H1 (cell line): ENCODE measurements at regions not wholly inside any gene's neighbourhood (a gene's known extent, or its start where the extent isn't known, plus 50 kb on each side); places are given as distances from the start of the nearest gene placed in this dataset.

Experiments used
- CTCF ChIA-PET: fragments of 300-600 bp; sonication (Branson Sonifier 250); formaldehyde crosslinking; loops from one replicate; lab custom pipeline; 2021; ENCODE audit not compliant: partially characterized antibody; lab: Charles Lee
- POLR2A ChIA-PET: fragments of 300-600 bp; sonication (Branson Sonifier 250); formaldehyde crosslinking; loops from one replicate; lab custom pipeline; 2021; ENCODE audit warnings: inconsistent platforms; ENCODE audit not compliant: partially characterized antibody; lab: Charles Lee
- DNase-seq, 2 experiments: peaks; one replicate each; pipeline versions ENCODE4 v3.0.0 to v3.0.0-alpha.2; 2010 to 2022; ENCODE audit warnings: low spot score in 2 of 2, low read depth in 1 of 2, mixed read lengths in 1 of 2
- FAIRE-seq: peaks from 2 replicates; lab custom pipeline; 2011; peaks lifted over from hg19 to GRCh38; lab: Jason Lieb, UNC
- H2AFZ ChIP-seq: 2 replicates; pipeline ENCODE4 v1.8.1; 2012; ENCODE audit warnings: low read length, inconsistent platforms
- H2AK5ac ChIP-seq: 2 replicates; pipeline ENCODE4 v1.6.1; 2013; ENCODE audit warnings: low read depth, low read length
- H2BK120ac ChIP-seq: replicated peaks from 2 replicates; pipeline ENCODE3; 2013; ENCODE audit warnings: low read depth, low read length, inconsistent platforms
- H2BK12ac ChIP-seq: 2 replicates; pipeline ENCODE4 v1.6.1; 2013; ENCODE audit warnings: low read depth, low read length
- H2BK15ac ChIP-seq: 2 replicates; pipeline ENCODE4 v1.6.1; 2013; ENCODE audit warnings: low read length
- H2BK20ac ChIP-seq: 2 replicates; pipeline ENCODE4 v1.6.1; 2013; ENCODE audit warnings: low read length
- H2BK5ac ChIP-seq: 2 replicates; pipeline ENCODE4 v1.6.1; 2013; ENCODE audit warnings: low read depth, low read length
- H3K14ac ChIP-seq: 2 replicates; pipeline ENCODE4 v1.6.1; 2013; ENCODE audit warnings: inconsistent platforms; ENCODE audit not compliant: insufficient read length
- H3K18ac ChIP-seq: 2 replicates; pipeline ENCODE4 v1.6.1; 2013; ENCODE audit warnings: low read length; ENCODE audit errors: extremely low read depth
- H3K23ac ChIP-seq: 2 replicates; pipeline ENCODE4 v1.6.1; 2013; ENCODE audit warnings: inconsistent platforms; ENCODE audit not compliant: insufficient read length
- H3K23me2 ChIP-seq: 2 replicates; pipeline ENCODE4 v1.6.1; 2013; ENCODE audit warnings: low read depth, low read length
- H3K27ac ChIP-seq: 2 replicates; pipeline ENCODE4 v1.6.1; 2011; ENCODE audit warnings: low read depth, low read length, inconsistent platforms
- H3K27me3 ChIP-seq, 4 experiments: replicated peaks in 1 of 4; 1 replicate in 1 of 4; 2 replicates in 3 of 4; pipeline versions ENCODE4 v1.6.1 to v1.8.1; 2011 to 2013; ENCODE audit warnings: low read length in 3 of 4, mild to moderate bottlenecking in 3 of 4, inconsistent platforms in 2 of 4, mixed read lengths in 2 of 4, moderate library complexity in 1 of 4; ENCODE audit not compliant: control insufficient read depth in 3 of 4, insufficient read depth in 3 of 4; ENCODE audit errors: extremely low read depth in 1 of 4
- H3K36me3 ChIP-seq, 4 experiments: 2 replicates each; pipeline versions ENCODE4 v1.6.1 to v1.8.1; 2011 to 2013; ENCODE audit warnings: mild to moderate bottlenecking in 4 of 4, low read length in 3 of 4, moderate library complexity in 2 of 4, control low read depth in 1 of 4, inconsistent platforms in 1 of 4; ENCODE audit not compliant: insufficient read depth in 4 of 4, control insufficient read depth in 2 of 4
- H3K4ac ChIP-seq: replicated peaks from 2 replicates; pipeline ENCODE3; 2013; ENCODE audit warnings: low read length, low read depth, mixed read lengths, inconsistent platforms; ENCODE audit not compliant: insufficient read length
- H3K4me1 ChIP-seq, 4 experiments: replicated peaks in 1 of 4; 1 replicate in 1 of 4; 2 replicates in 3 of 4; pipeline versions ENCODE4 v1.6.1 to v1.8.1; 2011 to 2013; ENCODE audit warnings: low read length in 3 of 4, inconsistent platforms in 2 of 4, mixed read lengths in 1 of 4; ENCODE audit not compliant: insufficient read depth in 4 of 4, control insufficient read depth in 3 of 4
- H3K4me2 ChIP-seq, 2 experiments: 2 replicates each; pipeline versions ENCODE4 v1.6.1 to v1.8.1; 2011 to 2013; ENCODE audit warnings: low read depth in 2 of 2, low read length in 2 of 2, control low read depth in 1 of 2, inconsistent platforms in 1 of 2, mild to moderate bottlenecking in 1 of 2; ENCODE audit not compliant: insufficient read depth in 1 of 2
- H3K4me3 ChIP-seq, 4 experiments: fragments of 200-600, 300-600 bp in 1 of 4; sonication (generic), shearing (Covaris generic), sonication (Bioruptor Twin) in 1 of 4; 2 replicates each; pipeline versions ENCODE4 v1.5.1 to v1.8.1; 2011 to 2016; ENCODE audit warnings: low read length in 4 of 4, low read depth in 3 of 4, control low read depth in 2 of 4, inconsistent platforms in 2 of 4, mild to moderate bottlenecking in 2 of 4, mixed read lengths in 1 of 4, moderate library complexity in 1 of 4; ENCODE audit not compliant: insufficient read depth in 2 of 4; ENCODE audit errors: extremely low read depth in 1 of 4
- H3K56ac ChIP-seq: replicated peaks from 2 replicates; pipeline ENCODE3; 2013; ENCODE audit warnings: low read depth, mild to moderate bottlenecking, mixed read lengths, low read length, inconsistent platforms; ENCODE audit not compliant: insufficient read length
- H3K79me1 ChIP-seq: 2 replicates; pipeline ENCODE4 v1.6.1; 2013; ENCODE audit warnings: low read depth, low read length, control low read depth
- H3K79me2 ChIP-seq, 2 experiments: 2 replicates each; pipeline versions ENCODE4 v1.6.1 to v1.8.1; 2012 to 2013; ENCODE audit warnings: low read length in 2 of 2, mild to moderate bottlenecking in 2 of 2, inconsistent platforms in 1 of 2; ENCODE audit not compliant: insufficient read depth in 2 of 2, control insufficient read depth in 1 of 2
- H3K9ac ChIP-seq, 4 experiments: replicated peaks in 1 of 4; 1 replicate in 1 of 4; 2 replicates in 3 of 4; pipeline versions ENCODE4 v1.6.1 to v1.8.1; 2011 to 2013; ENCODE audit warnings: low read depth in 3 of 4, low read length in 3 of 4, control low read depth in 2 of 4, mild to moderate bottlenecking in 2 of 4, moderate library complexity in 2 of 4, inconsistent platforms in 1 of 4; ENCODE audit errors: extremely low read depth in 1 of 4
- H3K9me3 ChIP-seq, 2 experiments: 2 replicates each; pipeline versions ENCODE4 v1.6.1 to v1.8.1; 2012 to 2013; ENCODE audit warnings: mild to moderate bottlenecking in 2 of 2, moderate library complexity in 2 of 2, control low read depth in 1 of 2, inconsistent platforms in 1 of 2, low read depth in 1 of 2, low read length in 1 of 2, mixed read lengths in 1 of 2; ENCODE audit not compliant: insufficient read depth in 2 of 2
- H4K20me1 ChIP-seq, 2 experiments: replicated peaks in 1 of 2; 2 replicates each; pipeline versions ENCODE3 to v1.8.1; 2011 to 2013; ENCODE audit warnings: inconsistent platforms in 2 of 2, low read length in 2 of 2, mild to moderate bottlenecking in 1 of 2; ENCODE audit not compliant: insufficient read depth in 2 of 2, control insufficient read depth in 1 of 2
- H4K5ac ChIP-seq: 2 replicates; pipeline ENCODE4 v1.6.1; 2013; ENCODE audit warnings: low read length, low read depth, mixed read lengths, inconsistent platforms; ENCODE audit not compliant: insufficient read length
- H4K8ac ChIP-seq: 2 replicates; pipeline ENCODE4 v1.8.0; 2013; ENCODE audit warnings: mild to moderate bottlenecking, moderate library complexity, low read length, inconsistent platforms; ENCODE audit not compliant: insufficient read depth; ENCODE audit errors: extremely low read depth
- H4K91ac ChIP-seq: replicated peaks from 2 replicates; pipeline ENCODE3; 2013; ENCODE audit warnings: low read length, mixed read lengths, inconsistent platforms; ENCODE audit not compliant: insufficient read length
- CREB1 ChIP-seq: IDR thresholded peaks from 2 replicates; pipeline ENCODE4 v1.6.1; 2012; ENCODE audit warnings: inconsistent platforms
- EGR1 ChIP-seq: IDR thresholded peaks from 2 replicates; pipeline ENCODE4 v1.6.1; 2011; ENCODE audit warnings: low read depth, low read length, borderline replicate concordance
- KDM4A ChIP-seq: IDR thresholded peaks from one replicate; pipeline ENCODE4 v1.7.1; 2012; ENCODE audit warnings: low read depth, mild to moderate bottlenecking, moderate library complexity, low read length, inconsistent platforms; ENCODE audit not compliant: severe bottlenecking
- KDM5A ChIP-seq: fragments of 200-600 bp; IDR thresholded peaks from 2 replicates; pipeline ENCODE4 v1.7.1; 2012; ENCODE audit warnings: mild to moderate bottlenecking, low read length, inconsistent platforms, mixed read lengths
- PHF8 ChIP-seq: fragments of 200-600 bp; sonication (generic); conservative IDR thresholded peaks from 2 replicates; pipeline ENCODE4 v1.7.1; 2012; ENCODE audit warnings: low read depth, mild to moderate bottlenecking, inconsistent platforms, low read length, moderate library complexity
- RBBP5 ChIP-seq: IDR thresholded peaks from 2 replicates; pipeline ENCODE4 v1.7.1; 2012; ENCODE audit warnings: low read depth, mild to moderate bottlenecking, inconsistent platforms, low read length, moderate library complexity, borderline replicate concordance
- RNF2 ChIP-seq: fragments of 200-900, 300-1000 bp; sonication (generic); IDR thresholded peaks from 2 replicates; pipeline ENCODE4 v1.7.1; 2016; ENCODE audit warnings: borderline replicate concordance, low read depth, mild to moderate bottlenecking, antibody characterized with exemption, low read length; ENCODE audit not compliant: poor library complexity, severe bottlenecking; ENCODE audit errors: missing control alignments
- SIX5 ChIP-seq: IDR thresholded peaks from 2 replicates; pipeline ENCODE4 v1.6.1; 2011; ENCODE audit warnings: mild to moderate bottlenecking, low read depth, low read length
- TAF1 ChIP-seq: IDR thresholded peaks from 2 replicates; pipeline ENCODE4 v1.6.1; 2011; ENCODE audit warnings: mild to moderate bottlenecking, low read depth, low read length
- TBP ChIP-seq: IDR thresholded peaks from 2 replicates; pipeline ENCODE4 v1.6.1; 2011; ENCODE audit warnings: low read depth, low read length, improper control_type of control experiment
- WGBS, 2 experiments: shearing (Covaris generic) in 1 of 2; methylation state at CpG; one replicate each; pipeline versions ENCODE4 v1.1.6 to v1.1.7; 2013 to 2015; ENCODE audit warnings: low lambda C conversion rate in 2 of 2, mixed read lengths in 2 of 2, inconsistent platforms in 1 of 2, low coverage in 1 of 2, missing lambda C conversion rate in 1 of 2; ENCODE audit not compliant: insufficient replicate concordance in 2 of 2, insufficient coverage in 1 of 2, insufficient read length in 1 of 2; ENCODE audit errors: extremely low coverage in 1 of 2, missing lambda C conversion rate in 1 of 2; 5-methylcytosine and 5-hydroxymethylcytosine counted together
- TF ChIP-seq, protein P1 (sequence below): IDR thresholded peaks from 2 replicates; pipeline ENCODE4 v1.6.1; 2012; ENCODE audit warnings: low read length, inconsistent platforms

DNA sequence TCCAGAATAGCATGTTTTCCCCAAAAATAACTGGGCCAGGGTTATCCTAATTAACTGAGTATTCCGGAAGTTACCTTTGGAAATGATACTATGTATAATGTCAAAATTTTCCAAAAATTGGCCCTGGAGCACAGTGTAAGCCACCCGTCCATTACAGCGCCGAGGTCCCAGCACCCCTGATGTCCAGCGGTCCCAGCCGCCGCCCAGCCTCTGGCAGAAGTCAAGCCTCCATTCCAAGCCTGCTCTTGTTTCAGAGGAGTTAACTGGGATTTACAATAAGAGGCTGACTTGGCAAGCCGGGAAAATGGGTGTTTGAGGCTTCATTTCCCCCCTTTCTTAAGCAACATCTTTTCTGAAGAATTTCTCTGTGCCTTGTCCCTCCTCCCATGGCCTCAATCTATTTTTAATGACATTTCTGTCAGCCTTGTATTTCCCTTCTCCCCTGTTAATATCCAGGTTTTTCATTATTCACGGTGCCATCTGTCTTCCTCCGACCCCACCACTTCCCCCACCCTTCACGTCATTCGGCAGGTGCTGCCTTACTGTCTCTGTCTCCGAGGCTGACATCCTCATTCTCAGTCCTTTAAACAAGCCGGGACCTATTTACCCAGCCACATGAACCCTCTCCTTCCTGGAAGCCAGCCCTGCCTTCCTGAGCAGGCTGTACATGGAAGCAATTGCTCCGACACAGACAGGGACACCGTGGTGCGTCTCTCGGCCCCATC, 490.9 kb downstream of the NPHP4 start:
- no peaks in the 10 kb centered on the region for H3K23me2 ChIP-seq
- POLR2A ChIA-PET: interaction anchor here (0.6 kb wide), 1 partner anchor 160 kb away, joined by 4 read pairs; no protein-coding TSS in a partner anchor
- CTCF ChIA-PET: interaction anchor here (1.2 kb wide), 1 partner anchor 8 kb away, joined by 8 read pairs; no protein-coding TSS in a partner anchor
- FAIRE-seq (no peak), DNase-seq (no peak)
- H4K5ac ChIP-seq: no peak overlapping the region
- no peak overlapping the region for H2AK5ac ChIP-seq
- no peak overlapping the region for H3K4me3 ChIP-seq
- no peak overlapping the region for H2AFZ ChIP-seq
- no peaks in the 10 kb centered on the region for H3K79me2 ChIP-seq
- H3K14ac ChIP-seq: no peak overlapping the region
- no peak overlapping the region for H4K8ac ChIP-seq
- H4K20me1 ChIP-seq: peaks cover 0 to 2% of the 10 kb centered on the region in 2 experiments
- no peak overlapping the region for H2BK12ac ChIP-seq
- no peak overlapping the region for H2BK5ac ChIP-seq
- no peak overlapping the region for H3K27ac ChIP-seq
- H2BK15ac ChIP-seq: no peak overlapping the region
- no peaks in the 10 kb centered on the region for H3K79me1 ChIP-seq
- no peak overlapping the region for H3K4me2 ChIP-seq
- H3K18ac ChIP-seq: no peak overlapping the region
- TF ChIP-seq, protein P1, sequence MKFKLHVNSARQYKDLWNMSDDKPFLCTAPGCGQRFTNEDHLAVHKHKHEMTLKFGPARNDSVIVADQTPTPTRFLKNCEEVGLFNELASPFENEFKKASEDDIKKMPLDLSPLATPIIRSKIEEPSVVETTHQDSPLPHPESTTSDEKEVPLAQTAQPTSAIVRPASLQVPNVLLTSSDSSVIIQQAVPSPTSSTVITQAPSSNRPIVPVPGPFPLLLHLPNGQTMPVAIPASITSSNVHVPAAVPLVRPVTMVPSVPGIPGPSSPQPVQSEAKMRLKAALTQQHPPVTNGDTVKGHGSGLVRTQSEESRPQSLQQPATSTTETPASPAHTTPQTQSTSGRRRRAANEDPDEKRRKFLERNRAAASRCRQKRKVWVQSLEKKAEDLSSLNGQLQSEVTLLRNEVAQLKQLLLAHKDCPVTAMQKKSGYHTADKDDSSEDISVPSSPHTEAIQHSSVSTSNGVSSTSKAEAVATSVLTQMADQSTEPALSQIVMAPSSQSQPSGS: no peak
- TF ChIP-seq TAF1: no peak
- no peak for TF ChIP-seq TBP
- no peak for TF ChIP-seq KDM5A
- no peak for TF ChIP-seq SIX5
- TF ChIP-seq RBBP5: no peak
- TF ChIP-seq EGR1: no peak
- no peak for TF ChIP-seq KDM4A
- TF ChIP-seq PHF8: no peak
- TF ChIP-seq CREB1: no peak
- TF ChIP-seq RNF2: no peak
- no peak overlapping the region for H3K56ac ChIP-seq
- no peak overlapping the region for H2BK120ac ChIP-seq
- H2BK20ac ChIP-seq: no peak overlapping the region
- no peak overlapping the region for H4K91ac ChIP-seq
- no peaks in the 10 kb centered on the region; a peak in 2 of 7 replicates for H3K27me3 ChIP-seq
- no peaks in the 10 kb centered on the region for H3K36me3 ChIP-seq
- no peak overlapping the region for H3K9ac ChIP-seq
- H3K4me1 ChIP-seq: no peaks in the 10 kb centered on the region; a peak in 1 of 7 replicates
- H3K4ac ChIP-seq: no peak overlapping the region
- no peak overlapping the region for H3K23ac ChIP-seq
- WGBS, 2 experiments: 92% methylated on average over 18 of the region's 18 CpGs; no CpG with 5 or more reads in 1 of the 2 experiments
- no peaks in the 10 kb centered on the region for H3K9me3 ChIP-seq
